ENCODE measurements at regions not wholly inside any gene's neighbourhood (a gene's known extent, or its start where the extent isn't known, plus 50 kb on each side); places are given as distances from the start of the nearest gene placed in this dataset.

DNA sequence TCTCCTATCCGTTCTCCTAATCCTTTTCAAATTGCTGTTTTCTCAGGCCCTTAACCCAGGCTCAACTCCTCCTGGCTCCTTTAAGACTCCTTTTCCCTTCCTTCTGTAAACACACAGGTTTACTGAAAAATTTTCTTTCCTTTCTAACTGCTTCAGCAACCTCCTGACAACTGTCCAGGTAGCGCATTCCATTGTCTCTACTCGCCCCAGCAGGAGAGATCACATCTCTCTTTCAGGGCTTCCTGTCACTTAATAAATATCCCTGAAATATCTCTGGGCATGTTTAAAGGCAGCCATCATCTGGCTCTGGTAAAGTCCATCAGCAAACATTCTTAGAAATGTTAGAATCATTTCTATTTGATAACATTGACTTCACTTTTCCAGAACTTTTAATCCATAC, 211.2 kb upstream of the PTBP2 start:
- TF ChIP-seq EZH2 (IDR thresholded peaks at IDR 0.05; ENCODE audit: low read length, unreplicated experiment) = no peak
- TF ChIP-seq CTCF (conservative IDR thresholded peaks at IDR 0.05; ENCODE audit: low read depth, low read length) = no peak
- no peak for TF ChIP-seq EZH2phosphoT487 (IDR thresholded peaks at IDR 0.05; ENCODE audit: borderline replicate concordance, low read length)
